ENCODE measurements at regions not wholly inside any gene's neighbourhood (a gene's known extent, or its start where the extent isn't known, plus 50 kb on each side); places are given as distances from the start of the nearest gene placed in this dataset.

- CTCF ChIA-PET: interaction anchor here (1.2 kb wide), 2 partner anchors 14 to 44 kb away, joined by 3 read pairs; no protein-coding TSS in a partner anchor
- POLR2A ChIA-PET: no interaction called here
- TF ChIP-seq CTCF (IDR thresholded peaks at IDR 0.05; ENCODE audit: control extremely low read depth, extremely low read depth, low read depth, missing control alignments): no peak
- DNase-seq (ENCODE audit: extremely low spot score): no peak
Measured at GRCh38 chr3:175896655-175897054, 1037.5 kb downstream of the NAALADL2 start.

GRCh38 chr3:175895731-175896130 is 1036.6 kb downstream of the NAALADL2 start:
- DNase-seq (ENCODE audit: extremely low spot score): no peak
- CTCF ChIA-PET: interaction anchor here (1.2 kb wide), 1 partner anchor 15 kb away, joined by 3 read pairs; no protein-coding TSS in a partner anchor
- POLR2A ChIA-PET: no interaction called here
- TF ChIP-seq CTCF (IDR thresholded peaks at IDR 0.05; ENCODE audit: control extremely low read depth, extremely low read depth, low read depth, missing control alignments): no peak

DNA sequence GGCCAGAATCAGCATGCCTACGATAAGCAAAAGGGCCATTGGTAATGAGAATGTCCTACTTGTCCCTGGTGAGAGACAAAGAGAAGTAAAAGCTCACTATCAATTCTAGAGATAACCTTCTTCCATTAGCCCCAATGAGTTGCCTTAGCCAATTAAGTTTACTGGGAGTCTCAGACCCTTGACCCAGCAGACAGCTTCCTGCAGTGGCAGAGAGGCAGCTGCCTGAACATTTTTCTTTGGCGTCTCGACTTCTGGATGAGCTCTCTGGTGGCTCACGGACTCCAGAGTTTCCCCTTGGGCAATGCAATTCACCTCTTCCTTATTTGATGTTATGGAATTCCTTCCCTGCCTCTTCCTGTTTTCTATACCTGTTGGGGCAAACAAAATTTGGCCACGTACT is 1034.4 kb downstream of the NAALADL2 start:
- CTCF ChIA-PET: no interaction called here
- TF ChIP-seq CTCF (IDR thresholded peaks at IDR 0.05; ENCODE audit: control extremely low read depth, extremely low read depth, low read depth, missing control alignments): no peak
- POLR2A ChIA-PET: no interaction called here
- DNase-seq (ENCODE audit: extremely low spot score): no peak

GRCh38 chr3:175890066-175890465 is 1030.9 kb downstream of the NAALADL2 start:
- ChIA-PET CTCF (interaction anchor here (1.3 kb wide), 1 partner anchor 10 kb away, joined by 4 read pairs; no protein-coding TSS in a partner anchor), POLR2A (no interaction called here)

GRCh38 chr3:175885231-175885766 is 1026.2 kb downstream of the NAALADL2 start:
- no peak for TF ChIP-seq CTCF (IDR thresholded peaks at IDR 0.05; ENCODE audit: control extremely low read depth, extremely low read depth, low read depth, missing control alignments)
- POLR2A ChIA-PET: no interaction called here
- no peak for DNase-seq (ENCODE audit: extremely low spot score)
- CTCF ChIA-PET: no interaction called here

More at GRCh38 chr3:175890066-175890465, 1030.9 kb downstream of the NAALADL2 start:
- no peak for TF ChIP-seq CTCF (IDR thresholded peaks at IDR 0.05; ENCODE audit: control extremely low read depth, extremely low read depth, low read depth, missing control alignments)
- DNase-seq (ENCODE audit: extremely low spot score): no peak

DNA sequence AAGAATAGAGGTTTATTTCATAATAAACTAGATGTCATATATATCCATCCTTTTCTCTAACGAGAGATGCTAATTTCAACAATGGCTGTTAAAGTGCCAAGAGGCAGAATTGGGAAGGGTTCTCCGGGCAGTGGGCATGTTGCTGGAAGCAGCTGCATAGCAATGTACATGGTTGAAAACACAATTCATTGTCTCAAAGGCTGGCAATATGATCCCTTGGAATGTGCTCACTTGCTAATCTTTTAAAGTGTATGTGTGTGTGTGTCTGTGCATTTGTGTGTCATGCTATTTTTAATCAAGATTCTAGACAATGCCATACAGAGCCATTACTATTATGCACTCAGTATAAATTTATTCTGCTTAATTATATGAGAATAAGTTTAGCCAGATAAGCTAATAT is 1020.3 kb downstream of the NAALADL2 start:
- CTCF ChIA-PET: no interaction called here
- POLR2A ChIA-PET: no interaction called here
- DNase-seq (ENCODE audit: extremely low spot score): no peak
- no peak for TF ChIP-seq CTCF (IDR thresholded peaks at IDR 0.05; ENCODE audit: control extremely low read depth, extremely low read depth, low read depth, missing control alignments)
